ENCODE measurements at regions not wholly inside any gene's neighbourhood (a gene's known extent, or its start where the extent isn't known, plus 50 kb on each side); places are given as distances from the start of the nearest gene placed in this dataset.
A peak's percentile ranks its signal among the peaks of the same experiment; 100 is the strongest.

DNA sequence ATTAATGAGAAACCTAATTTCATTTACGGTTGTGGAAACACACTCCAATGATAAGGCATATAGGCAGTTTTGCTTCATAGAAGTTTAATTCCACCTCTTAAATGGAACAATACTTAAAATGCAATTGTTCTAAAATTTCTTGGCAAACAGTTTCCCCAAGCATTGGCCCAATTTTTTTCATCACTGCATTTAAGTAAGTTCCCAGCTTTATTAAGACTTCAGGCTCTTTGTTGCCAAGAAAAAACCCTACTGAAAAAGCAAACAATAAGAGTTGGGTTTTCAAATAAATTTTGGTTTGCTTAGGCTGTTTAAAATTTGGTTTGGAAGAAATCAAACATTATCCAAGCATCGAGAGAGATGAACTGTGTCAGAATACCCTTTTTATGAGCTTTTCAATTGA is 690.9 kb upstream of the NRSN1 start:
- peaks cover 0 to 4% of the 10 kb centered on the region in 2 donors for H3K9me3 ChIP-seq (ENCODE audit: control insufficient read depth in 2 of 2, insufficient read depth in 1 of 2, low read length in 1 of 2)
- WGBS, result 92% methylated on average over 2 of the region's 2 CpGs
- no peaks in the 10 kb centered on the region for H3K27me3 ChIP-seq (ENCODE audit: control insufficient read depth in 2 of 2, insufficient read depth in 1 of 2, low read length in 1 of 2)

GRCh38 chr6:23435798-23436197 is 690.2 kb upstream of the NRSN1 start:
- Histone ChIP-seq H3K36me3 (ENCODE audit: control insufficient read depth in 2 of 2, insufficient read depth in 2 of 2, low read length in 1 of 2) (no peaks in the 10 kb centered on the region), H3K27ac (ENCODE audit: low read depth in 1 of 2, low read length in 1 of 2) (no peak overlapping the region), H3K9me3 (ENCODE audit: control insufficient read depth in 2 of 2, insufficient read depth in 1 of 2, low read length in 1 of 2) (peaks cover 0 to 4% of the 10 kb centered on the region in 2 donors), H3K4me1 (ENCODE audit: control insufficient read depth in 2 of 2, insufficient read depth in 2 of 2, low read length in 2 of 2) (no peaks in the 10 kb centered on the region), H3K4me3 (ENCODE audit: low read length in 2 of 2) (no peak overlapping the region), H3K27me3 (ENCODE audit: control insufficient read depth in 2 of 2, insufficient read depth in 1 of 2, low read length in 1 of 2) (no peaks in the 10 kb centered on the region)
- DNase-seq (ENCODE audit: low read depth in 6 of 9, low spot score in 9 of 9), result no peak
- 96% methylated on average over 1 of the region's 1 CpG for WGBS

More for the DNA sequence above, 690.9 kb upstream of the NRSN1 start:
- Histone ChIP-seq H3K27ac (ENCODE audit: low read depth in 1 of 2, low read length in 1 of 2) (no peak overlapping the region), H3K4me1 (ENCODE audit: control insufficient read depth in 2 of 2, insufficient read depth in 2 of 2, low read length in 2 of 2) (no peaks in the 10 kb centered on the region), H3K36me3 (ENCODE audit: control insufficient read depth in 2 of 2, insufficient read depth in 2 of 2, low read length in 1 of 2) (no peaks in the 10 kb centered on the region), H3K4me3 (ENCODE audit: low read length in 2 of 2) (no peak overlapping the region)
- no peak for DNase-seq (ENCODE audit: low read depth in 6 of 9, low spot score in 9 of 9)

GRCh38 chr6:23441808-23442461 is 684.1 kb upstream of the NRSN1 start:
- H3K27ac ChIP-seq (ENCODE audit: low read depth in 1 of 2, low read length in 1 of 2), result no peak overlapping the region
- H3K9me3 ChIP-seq (ENCODE audit: control insufficient read depth in 2 of 2, insufficient read depth in 1 of 2, low read length in 1 of 2), result no peaks in the 10 kb centered on the region
- WGBS, result 95% methylated on average over 3 of the region's 3 CpGs
- no peaks in the 10 kb centered on the region for H3K4me1 ChIP-seq (ENCODE audit: control insufficient read depth in 2 of 2, insufficient read depth in 2 of 2, low read length in 2 of 2)
- DNase-seq (ENCODE audit: low read depth in 6 of 9, low spot score in 9 of 9), result no peak
- no peak overlapping the region for H3K4me3 ChIP-seq (ENCODE audit: low read length in 2 of 2)
- no peaks in the 10 kb centered on the region for H3K36me3 ChIP-seq (ENCODE audit: control insufficient read depth in 2 of 2, insufficient read depth in 2 of 2, low read length in 1 of 2)
- no peaks in the 10 kb centered on the region for H3K27me3 ChIP-seq (ENCODE audit: control insufficient read depth in 2 of 2, insufficient read depth in 1 of 2, low read length in 1 of 2)

DNA sequence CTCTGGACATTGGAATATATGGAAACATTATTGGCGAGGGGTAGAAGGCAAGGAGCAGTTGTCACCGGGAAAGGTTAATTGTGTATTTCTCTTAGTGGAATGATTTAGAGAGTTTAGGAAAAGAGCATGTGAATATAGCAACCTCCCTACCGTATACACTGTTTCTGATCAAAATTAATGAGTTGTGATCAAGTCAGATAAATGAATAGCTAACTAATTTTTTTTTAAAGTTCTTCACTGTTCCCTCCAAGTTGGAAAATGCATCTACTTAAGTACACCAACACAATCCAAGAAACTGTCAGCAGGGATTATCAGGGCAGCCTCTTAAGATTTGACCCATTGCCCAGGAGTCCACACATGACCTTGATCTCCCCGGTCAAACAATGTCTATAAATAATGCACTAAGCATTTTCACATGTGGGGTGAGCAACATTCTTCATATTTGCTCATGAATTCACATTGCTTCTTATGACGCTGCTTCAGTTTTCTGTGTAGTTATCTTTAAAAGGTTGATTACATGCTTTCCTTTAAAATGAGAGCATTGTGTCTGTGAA is 680.8 kb upstream of the NRSN1 start:
- DNase-seq (ENCODE audit: low read depth in 6 of 9, low spot score in 9 of 9), result no peak
- Histone ChIP-seq H3K27me3 (ENCODE audit: control insufficient read depth in 2 of 2, insufficient read depth in 1 of 2, low read length in 1 of 2) (no peaks in the 10 kb centered on the region), H3K9me3 (ENCODE audit: control insufficient read depth in 2 of 2, insufficient read depth in 1 of 2, low read length in 1 of 2) (no peaks in the 10 kb centered on the region), H3K4me3 (ENCODE audit: low read length in 2 of 2) (no peak overlapping the region), H3K36me3 (ENCODE audit: control insufficient read depth in 2 of 2, insufficient read depth in 2 of 2, low read length in 1 of 2) (no peaks in the 10 kb centered on the region), H3K4me1 (ENCODE audit: control insufficient read depth in 2 of 2, insufficient read depth in 2 of 2, low read length in 2 of 2) (no peaks in the 10 kb centered on the region), H3K27ac (ENCODE audit: low read depth in 1 of 2, low read length in 1 of 2) (no peak overlapping the region)
- 98% methylated on average over 5 of the region's 5 CpGs for WGBS

GRCh38 chr6:23446469-23446967 is 679.5 kb upstream of the NRSN1 start:
- no peaks in the 10 kb centered on the region for H3K9me3 ChIP-seq (ENCODE audit: control insufficient read depth in 2 of 2, insufficient read depth in 1 of 2, low read length in 1 of 2)
- no peak overlapping the region for H3K4me3 ChIP-seq (ENCODE audit: low read length in 2 of 2)
- no peaks in the 10 kb centered on the region for H3K4me1 ChIP-seq (ENCODE audit: control insufficient read depth in 2 of 2, insufficient read depth in 2 of 2, low read length in 2 of 2)
- WGBS, result 74% methylated on average over 4 of the region's 4 CpGs
- no peaks in the 10 kb centered on the region for H3K27me3 ChIP-seq (ENCODE audit: control insufficient read depth in 2 of 2, insufficient read depth in 1 of 2, low read length in 1 of 2)
- peak in 5 of 9 donors; percentile 4 to 28 (median 8) for DNase-seq (ENCODE audit: low read depth in 6 of 9, low spot score in 9 of 9)
- H3K27ac ChIP-seq (ENCODE audit: low read depth in 1 of 2, low read length in 1 of 2), result no peak overlapping the region
- no peaks in the 10 kb centered on the region for H3K36me3 ChIP-seq (ENCODE audit: control insufficient read depth in 2 of 2, insufficient read depth in 2 of 2, low read length in 1 of 2)

- no peak overlapping the region for H3K27ac ChIP-seq (ENCODE audit: low read depth in 1 of 2, low read length in 1 of 2)
- no peak for DNase-seq (ENCODE audit: low read depth in 6 of 9, low spot score in 9 of 9)
Measured at GRCh38 chr6:23447731-23448130, 678.3 kb upstream of the NRSN1 start.

DNA sequence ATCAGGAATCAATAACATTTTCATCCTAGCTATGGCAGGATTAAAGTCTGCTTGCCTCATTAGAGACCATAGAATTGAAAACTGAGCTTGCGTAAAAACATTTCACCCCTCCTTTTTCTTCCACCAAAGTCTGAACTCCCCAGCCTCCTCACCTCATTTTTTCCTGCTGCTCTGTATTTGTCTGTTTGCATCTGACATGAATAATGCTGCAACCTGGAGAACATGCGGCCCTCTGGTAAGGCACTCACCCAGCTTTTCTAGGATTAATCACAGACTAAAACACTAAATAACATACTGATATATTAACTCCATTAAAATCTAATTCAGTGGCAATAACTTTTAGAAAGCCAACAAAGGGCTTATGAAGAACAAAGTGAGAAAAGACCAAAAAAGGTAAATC is 677.7 kb upstream of the NRSN1 start:
- H3K27ac ChIP-seq (ENCODE audit: low read depth in 1 of 2, low read length in 1 of 2), result no peak overlapping the region
- WGBS, result 96% methylated on average over 2 of the region's 2 CpGs
- DNase-seq (ENCODE audit: low read depth in 6 of 9, low spot score in 9 of 9), result no peak
- H3K36me3 ChIP-seq (ENCODE audit: control insufficient read depth in 2 of 2, insufficient read depth in 2 of 2, low read length in 1 of 2), result no peaks in the 10 kb centered on the region
- no peaks in the 10 kb centered on the region for H3K4me1 ChIP-seq (ENCODE audit: control insufficient read depth in 2 of 2, insufficient read depth in 2 of 2, low read length in 2 of 2)
- H3K27me3 ChIP-seq (ENCODE audit: control insufficient read depth in 2 of 2, insufficient read depth in 1 of 2, low read length in 1 of 2), result no peaks in the 10 kb centered on the region
- no peak overlapping the region for H3K4me3 ChIP-seq (ENCODE audit: low read length in 2 of 2)
- no peaks in the 10 kb centered on the region for H3K9me3 ChIP-seq (ENCODE audit: control insufficient read depth in 2 of 2, insufficient read depth in 1 of 2, low read length in 1 of 2)

More at GRCh38 chr6:23447731-23448130, 678.3 kb upstream of the NRSN1 start:
- H3K4me1 ChIP-seq (ENCODE audit: control insufficient read depth in 2 of 2, insufficient read depth in 2 of 2, low read length in 2 of 2), result no peaks in the 10 kb centered on the region
- H3K27me3 ChIP-seq (ENCODE audit: control insufficient read depth in 2 of 2, insufficient read depth in 1 of 2, low read length in 1 of 2), result no peaks in the 10 kb centered on the region
- no peaks in the 10 kb centered on the region for H3K36me3 ChIP-seq (ENCODE audit: control insufficient read depth in 2 of 2, insufficient read depth in 2 of 2, low read length in 1 of 2)
- no peaks in the 10 kb centered on the region for H3K9me3 ChIP-seq (ENCODE audit: control insufficient read depth in 2 of 2, insufficient read depth in 1 of 2, low read length in 1 of 2)
- H3K4me3 ChIP-seq (ENCODE audit: low read length in 2 of 2), result no peak overlapping the region

DNA sequence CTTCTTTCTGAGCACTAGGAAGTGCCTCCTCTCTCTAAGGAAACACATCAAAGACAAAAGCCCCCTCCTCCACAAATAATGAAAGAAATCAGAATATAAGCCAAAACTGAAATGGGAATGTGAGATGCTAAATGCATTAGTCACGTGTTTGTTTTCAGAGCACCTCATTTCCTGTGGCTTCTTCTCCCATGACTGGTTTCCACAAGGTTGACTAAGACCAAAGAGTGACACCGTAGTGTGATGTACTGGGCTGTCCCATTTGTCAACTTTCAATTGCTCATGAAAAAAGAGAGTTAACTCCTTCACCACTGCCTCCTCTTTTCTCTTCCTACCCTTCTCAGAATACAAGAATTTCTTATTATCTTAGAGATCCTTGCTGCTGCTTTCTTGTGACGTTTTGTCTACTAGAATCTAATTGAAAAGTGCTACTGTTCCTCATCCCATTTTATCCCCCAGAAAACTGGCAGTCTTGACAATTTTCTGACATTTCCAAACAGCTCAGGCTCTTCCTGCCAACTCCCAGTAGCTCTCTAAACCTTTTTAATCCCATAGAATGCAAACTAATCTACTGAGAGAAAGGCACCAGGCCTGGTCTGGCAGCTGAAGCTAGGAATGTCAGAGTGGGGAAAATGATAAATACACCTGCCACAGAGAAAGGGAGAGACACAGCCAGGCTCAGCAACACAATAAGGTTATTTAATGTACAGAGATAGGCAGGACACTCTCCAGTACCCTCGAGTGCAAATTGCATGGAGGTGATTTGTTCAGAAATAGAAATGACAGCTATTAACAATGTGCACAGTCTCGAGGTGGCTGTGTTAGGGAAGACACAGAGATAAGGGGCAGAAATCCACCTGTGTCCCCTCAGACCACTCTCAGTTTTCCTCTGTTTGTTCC is 671.7 kb upstream of the NRSN1 start:
- H3K4me1 ChIP-seq (ENCODE audit: control insufficient read depth in 2 of 2, insufficient read depth in 2 of 2, low read length in 2 of 2), result no peaks in the 10 kb centered on the region
- no peaks in the 10 kb centered on the region for H3K9me3 ChIP-seq (ENCODE audit: control insufficient read depth in 2 of 2, insufficient read depth in 1 of 2, low read length in 1 of 2)
- H3K36me3 ChIP-seq (ENCODE audit: control insufficient read depth in 2 of 2, insufficient read depth in 2 of 2, low read length in 1 of 2), result no peaks in the 10 kb centered on the region
- WGBS, result 81% methylated on average over 5 of the region's 5 CpGs
- H3K27me3 ChIP-seq (ENCODE audit: control insufficient read depth in 2 of 2, insufficient read depth in 1 of 2, low read length in 1 of 2), result no peaks in the 10 kb centered on the region
- no peak for DNase-seq (ENCODE audit: low read depth in 6 of 9, low spot score in 9 of 9)
- no peak overlapping the region for H3K27ac ChIP-seq (ENCODE audit: low read depth in 1 of 2, low read length in 1 of 2)
- H3K4me3 ChIP-seq (ENCODE audit: low read length in 2 of 2), result no peak overlapping the region

DNA sequence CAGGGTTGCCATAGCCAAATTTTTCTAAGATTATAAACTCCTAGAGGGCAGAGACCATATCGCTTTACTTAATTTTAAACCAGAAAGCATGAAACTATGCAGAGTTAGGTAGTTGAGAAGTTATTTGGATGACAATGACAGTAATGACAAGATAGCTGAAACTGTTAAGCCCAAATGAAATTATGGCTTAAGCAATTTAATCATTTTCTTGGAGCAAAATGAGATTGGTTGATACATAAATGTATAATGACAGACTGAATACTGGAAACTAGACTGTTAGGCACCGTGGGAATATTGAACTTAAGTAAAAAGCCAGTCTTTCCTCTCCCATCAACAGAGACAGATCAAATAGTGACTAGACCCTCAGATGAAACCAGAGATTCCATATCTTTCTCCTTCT is 670.3 kb upstream of the NRSN1 start:
- WGBS, result 95% methylated on average over 2 of the region's 2 CpGs
- no peak for DNase-seq (ENCODE audit: low read depth in 6 of 9, low spot score in 9 of 9)
- Histone ChIP-seq H3K36me3 (ENCODE audit: control insufficient read depth in 2 of 2, insufficient read depth in 2 of 2, low read length in 1 of 2) (no peaks in the 10 kb centered on the region), H3K4me3 (ENCODE audit: low read length in 2 of 2) (no peak overlapping the region), H3K9me3 (ENCODE audit: control insufficient read depth in 2 of 2, insufficient read depth in 1 of 2, low read length in 1 of 2) (no peaks in the 10 kb centered on the region), H3K27ac (ENCODE audit: low read depth in 1 of 2, low read length in 1 of 2) (no peak overlapping the region), H3K27me3 (ENCODE audit: control insufficient read depth in 2 of 2, insufficient read depth in 1 of 2, low read length in 1 of 2) (no peaks in the 10 kb centered on the region), H3K4me1 (ENCODE audit: control insufficient read depth in 2 of 2, insufficient read depth in 2 of 2, low read length in 2 of 2) (no peaks in the 10 kb centered on the region)
